ENCODE measurements at regions not wholly inside any gene's neighbourhood (a gene's known extent, or its start where the extent isn't known, plus 50 kb on each side); places are given as distances from the start of the nearest gene placed in this dataset.
"Not testable (repeated sequence)": the region's sequence is repeated elsewhere in the genome, so short reads cannot be mapped to it uniquely, and the experiment has no call there.

DNA sequence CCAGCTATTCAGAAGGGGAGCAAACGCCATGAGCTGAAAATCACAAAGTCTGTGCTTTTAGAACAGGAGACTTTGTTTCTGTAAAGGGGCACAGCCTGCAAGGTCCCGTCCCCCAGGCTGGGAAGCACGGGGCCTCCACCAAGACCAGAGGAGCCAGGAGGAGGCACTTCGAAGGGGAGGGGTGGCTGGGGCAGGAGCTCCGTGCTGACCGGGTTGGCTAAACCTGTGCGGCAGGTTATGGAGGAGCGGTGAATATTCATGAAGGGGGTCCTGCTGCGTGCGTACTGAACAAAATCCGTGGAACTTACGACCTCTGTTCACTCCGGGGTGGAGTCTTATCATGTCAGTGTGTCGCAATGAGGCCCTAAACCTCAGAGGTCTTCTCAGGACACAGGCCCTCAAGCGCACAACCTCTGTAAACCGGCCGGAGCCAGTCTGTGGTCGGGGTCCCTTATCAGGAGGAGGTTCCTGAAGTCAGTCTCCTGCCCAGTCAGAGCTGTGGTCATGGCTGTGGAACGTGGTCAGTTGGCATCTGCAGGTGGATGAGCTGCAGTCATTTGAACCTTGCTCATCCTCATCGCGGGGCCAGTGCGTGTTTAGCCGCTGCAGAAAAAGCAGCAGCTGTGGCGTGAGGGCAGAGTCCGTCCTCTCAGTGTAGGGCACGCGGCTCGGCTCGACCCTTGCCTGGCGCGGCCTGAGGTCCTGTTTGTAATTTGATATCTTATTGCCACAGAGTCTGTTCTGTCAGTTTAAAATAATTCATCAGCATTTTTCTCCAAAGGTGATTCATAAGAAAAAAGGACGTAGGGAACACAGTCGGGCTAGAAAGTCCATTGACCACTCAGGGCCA is 5507.7 kb upstream of the TPTE start:
- DNase-seq (ENCODE audit: low spot score): not testable (repeated sequence)

DNA sequence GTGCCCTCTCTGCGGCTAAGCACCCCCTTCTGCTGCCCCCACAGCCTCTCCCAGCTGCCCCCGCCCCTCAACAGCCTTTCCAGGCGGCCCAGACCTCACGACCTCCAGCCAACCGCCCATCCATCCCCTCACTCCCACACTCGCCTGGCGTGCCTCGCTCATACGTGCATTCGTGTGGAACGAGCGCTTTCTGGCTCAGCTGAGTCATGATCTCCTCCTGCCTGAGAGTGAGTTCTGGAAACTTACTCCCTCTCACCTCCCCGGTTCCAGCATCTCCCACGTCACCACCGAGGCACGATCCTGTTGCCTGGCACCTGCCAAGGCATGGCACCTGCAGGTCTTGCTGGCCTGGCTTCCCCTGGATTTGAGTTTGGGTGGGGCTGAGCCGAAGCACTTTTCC is 5506.2 kb upstream of the TPTE start:
- DNase-seq (ENCODE audit: low spot score): not testable (repeated sequence)

DNA sequence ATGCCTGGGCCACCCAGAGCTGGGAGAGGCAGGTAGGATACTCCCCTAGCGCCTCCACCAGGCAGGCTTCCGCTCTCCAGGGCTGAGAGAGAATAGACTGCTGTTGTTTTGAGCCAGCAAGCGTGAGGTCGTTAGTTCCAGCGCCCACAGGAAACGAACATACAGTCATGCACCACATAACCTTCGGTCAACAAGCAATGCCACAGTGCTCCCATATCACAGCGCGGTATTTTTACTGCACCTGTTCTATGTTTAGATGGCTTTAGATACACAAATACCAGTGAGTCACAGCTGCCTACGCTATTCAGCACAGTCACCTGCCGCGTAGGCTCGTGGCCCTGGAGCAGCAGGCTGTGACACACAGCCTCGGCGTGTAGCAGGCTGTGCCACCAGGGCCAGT is 5502.3 kb upstream of the TPTE start:
- DNase-seq (ENCODE audit: low spot score): not testable (repeated sequence)

DNA sequence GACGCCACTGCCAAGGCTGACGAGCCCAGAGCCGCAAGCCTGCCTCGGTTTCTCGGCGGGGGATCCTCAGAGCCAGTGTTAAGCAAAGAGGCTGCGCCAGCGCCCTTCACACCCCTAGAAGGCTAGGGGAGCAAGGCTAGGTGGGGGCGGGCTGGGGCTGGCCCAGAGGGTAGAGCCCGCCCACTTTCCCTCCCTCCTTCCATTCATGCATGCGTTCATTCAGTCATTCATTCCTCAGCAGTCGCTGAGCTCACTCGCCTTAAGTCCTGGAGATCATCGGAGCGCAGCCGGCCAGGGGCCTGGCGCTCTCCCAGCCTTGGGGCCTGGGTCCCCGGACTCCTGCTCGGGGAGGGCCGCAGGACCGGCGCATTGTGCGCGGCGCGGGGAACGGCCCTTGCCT is 5499.6 kb upstream of the TPTE start:
- DNase-seq (ENCODE audit: low spot score): not testable (repeated sequence)

DNA sequence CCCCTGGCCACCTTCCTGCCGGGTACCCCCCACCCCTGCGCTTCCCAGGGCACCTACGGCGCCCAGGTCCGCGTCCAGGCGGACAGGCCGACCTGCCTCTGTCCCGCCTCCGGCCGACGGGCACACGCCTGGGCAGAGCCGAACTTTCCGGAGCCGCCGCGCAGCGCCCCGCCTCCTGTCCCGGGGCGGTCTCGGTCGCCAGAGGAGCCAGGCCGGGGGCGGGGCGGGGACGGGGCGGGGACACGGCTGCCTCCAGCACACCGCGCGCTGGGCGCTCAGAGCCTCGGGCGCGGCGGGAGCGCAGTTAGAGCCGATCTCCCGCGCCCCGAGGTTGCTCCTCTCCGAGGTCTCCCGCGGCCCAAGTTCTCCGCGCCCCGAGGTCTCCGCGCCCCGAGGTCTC is 5499.1 kb upstream of the TPTE start:
- DNase-seq (ENCODE audit: low spot score): not testable (repeated sequence)

DNA sequence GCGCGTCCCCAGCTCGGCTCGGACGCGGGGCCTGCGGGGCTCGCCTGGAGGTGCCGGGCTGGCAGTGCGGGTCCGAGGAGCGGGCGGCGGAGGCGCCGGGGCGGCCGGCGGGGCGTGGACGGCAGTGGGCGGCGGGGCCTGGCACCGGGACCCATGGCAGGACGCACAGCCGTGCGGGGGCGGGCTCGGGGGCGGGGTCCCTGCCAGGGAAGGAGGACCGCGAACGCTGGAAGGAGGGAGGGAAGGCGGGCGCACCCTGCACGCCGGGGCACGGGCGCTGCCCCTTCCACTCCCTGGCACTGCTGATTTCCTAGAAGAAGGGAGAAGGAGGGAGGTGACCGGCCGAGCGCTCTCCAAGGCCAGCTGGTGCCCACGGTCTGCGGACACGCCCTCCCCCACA is 5498.6 kb upstream of the TPTE start:
- not testable (repeated sequence) for DNase-seq (ENCODE audit: low spot score)

DNA sequence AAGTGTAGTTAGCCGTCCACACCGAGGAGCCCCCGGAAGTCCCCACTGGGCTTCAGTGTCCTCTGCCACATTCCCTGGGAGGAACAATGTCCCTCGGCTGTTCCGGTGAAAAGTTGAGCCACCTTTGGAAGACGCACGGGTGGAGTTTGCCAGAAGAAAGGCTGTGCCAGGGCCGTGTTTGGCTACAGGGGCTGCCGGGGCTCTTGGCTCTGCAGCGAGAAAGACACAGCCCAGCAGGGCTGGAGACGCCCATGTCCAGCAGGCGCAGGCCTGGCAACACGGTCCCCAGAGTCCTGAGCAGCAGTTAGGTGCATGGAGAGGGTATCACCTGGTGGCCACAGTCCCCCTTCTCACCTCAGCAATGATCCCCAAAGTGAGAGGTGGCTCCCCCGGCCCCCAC is 5486.2 kb upstream of the TPTE start:
- not testable (repeated sequence) for DNase-seq (ENCODE audit: low spot score)

DNA sequence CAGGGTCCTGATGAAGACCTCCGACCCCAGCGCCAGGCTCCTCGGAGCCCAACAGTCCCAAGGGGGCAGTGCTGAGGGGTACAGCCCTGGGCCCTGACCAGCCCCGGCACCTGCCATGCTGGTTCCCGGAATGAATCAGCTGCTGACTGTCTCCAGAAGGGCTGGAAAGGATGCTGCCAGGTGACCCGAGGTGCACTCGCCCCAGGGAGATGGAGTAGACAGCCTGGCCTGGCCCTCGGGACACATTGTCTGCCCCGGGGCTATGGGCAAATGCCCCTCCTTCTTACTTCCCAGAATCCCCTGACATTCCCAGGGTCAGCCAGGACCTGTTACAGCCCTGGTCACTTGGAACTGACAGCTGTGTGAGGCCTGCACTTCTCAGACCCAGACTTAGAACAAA is 5485.8 kb upstream of the TPTE start:
- DNase-seq (ENCODE audit: low spot score): not testable (repeated sequence)

DNA sequence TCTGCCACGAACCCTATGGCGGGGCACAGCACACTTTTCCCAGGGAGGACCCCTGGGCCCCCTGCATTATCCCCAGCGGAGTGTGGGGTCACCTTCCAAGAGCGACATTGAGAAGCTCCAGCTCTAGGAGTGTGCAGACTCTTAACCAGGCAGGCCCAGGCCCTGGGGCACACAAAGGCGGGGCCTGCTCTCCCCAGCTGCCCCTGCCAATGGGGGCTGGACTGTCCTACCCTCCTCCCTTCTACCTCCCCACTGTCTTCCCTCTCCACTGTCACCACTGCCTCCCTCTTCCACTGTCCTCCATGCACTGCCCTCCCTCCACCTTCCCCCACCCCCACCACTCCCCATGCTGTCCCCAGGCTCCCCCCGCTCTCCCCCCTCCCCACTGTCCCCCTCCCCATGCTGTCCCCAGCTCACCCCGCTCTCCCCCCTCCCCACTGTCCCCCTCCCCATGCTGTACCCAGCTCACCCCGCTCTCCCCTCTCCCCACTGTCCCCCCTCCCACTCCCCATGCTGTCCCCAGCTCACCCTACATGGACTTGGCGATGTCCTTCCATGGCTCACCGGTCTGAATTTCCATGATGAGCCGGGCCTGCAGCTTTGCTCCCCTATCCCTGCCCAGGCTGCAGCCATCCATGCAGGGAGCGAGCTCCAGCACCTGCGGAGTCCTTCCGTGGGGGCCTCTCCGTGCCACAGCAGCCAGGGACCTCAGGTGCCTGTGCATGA is 5483.6 kb upstream of the TPTE start:
- not testable (repeated sequence) for DNase-seq (ENCODE audit: low spot score)

DNA sequence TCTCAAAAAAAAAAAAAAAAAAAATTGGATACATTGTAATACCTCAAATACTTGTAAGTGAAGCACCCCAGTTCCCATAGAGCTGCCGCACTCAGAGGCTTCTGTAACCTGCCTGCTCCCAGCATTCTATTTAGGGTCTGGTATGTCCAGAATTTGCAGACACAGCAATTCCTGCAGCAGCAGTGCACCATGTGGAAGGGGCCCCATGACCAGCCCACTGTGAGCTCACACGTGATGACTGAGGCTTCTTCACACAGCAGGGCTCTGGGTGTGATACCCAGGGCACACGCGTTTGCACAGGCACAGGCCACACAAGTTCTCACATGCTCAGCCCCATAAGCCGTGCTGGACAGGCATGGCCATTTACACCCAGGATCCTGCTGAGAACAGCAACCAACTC is 5481.5 kb upstream of the TPTE start:
- DNase-seq (ENCODE audit: low spot score): not testable (repeated sequence)

DNA sequence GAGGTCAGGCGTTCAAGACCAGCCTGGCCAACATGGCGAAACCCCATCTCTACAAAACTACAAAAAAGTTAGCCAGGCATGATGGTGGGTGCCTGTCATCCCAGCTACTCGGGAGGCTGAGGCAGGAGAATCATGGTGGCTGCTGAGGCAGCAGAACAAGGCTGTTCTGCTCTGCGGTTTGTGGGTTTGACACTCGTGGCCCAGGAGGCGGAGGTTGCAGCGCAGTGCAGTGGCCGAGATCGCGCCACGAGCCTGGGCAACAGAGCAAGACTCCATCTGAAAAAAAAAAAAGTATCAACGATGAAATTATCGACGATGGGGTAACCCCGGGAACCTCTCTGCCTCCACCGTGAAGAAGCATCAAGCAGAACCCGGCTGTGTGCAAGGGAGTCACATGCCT is 5478.8 kb upstream of the TPTE start:
- DNase-seq (ENCODE audit: low spot score): not testable (repeated sequence)

DNA sequence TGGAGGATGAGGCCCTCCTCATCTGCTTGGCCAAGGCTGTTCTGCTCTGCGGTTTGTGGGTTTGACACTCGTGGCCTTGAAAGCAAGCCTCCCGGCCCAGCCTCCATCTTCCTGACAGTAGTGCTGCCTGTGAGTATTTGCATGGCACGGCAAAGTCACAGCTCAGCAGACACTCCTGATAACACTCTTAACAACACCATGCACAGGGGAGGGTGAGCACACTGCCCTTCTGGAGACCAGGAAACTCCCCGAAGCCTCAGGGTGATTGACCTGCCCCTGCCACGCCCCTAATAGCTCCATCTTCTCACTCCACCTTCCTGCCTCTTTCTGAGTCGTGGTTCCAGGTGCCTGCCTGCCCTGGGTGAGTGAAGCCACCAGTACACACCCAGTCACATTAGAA is 5476.6 kb upstream of the TPTE start:
- not testable (repeated sequence) for DNase-seq (ENCODE audit: low spot score)

DNA sequence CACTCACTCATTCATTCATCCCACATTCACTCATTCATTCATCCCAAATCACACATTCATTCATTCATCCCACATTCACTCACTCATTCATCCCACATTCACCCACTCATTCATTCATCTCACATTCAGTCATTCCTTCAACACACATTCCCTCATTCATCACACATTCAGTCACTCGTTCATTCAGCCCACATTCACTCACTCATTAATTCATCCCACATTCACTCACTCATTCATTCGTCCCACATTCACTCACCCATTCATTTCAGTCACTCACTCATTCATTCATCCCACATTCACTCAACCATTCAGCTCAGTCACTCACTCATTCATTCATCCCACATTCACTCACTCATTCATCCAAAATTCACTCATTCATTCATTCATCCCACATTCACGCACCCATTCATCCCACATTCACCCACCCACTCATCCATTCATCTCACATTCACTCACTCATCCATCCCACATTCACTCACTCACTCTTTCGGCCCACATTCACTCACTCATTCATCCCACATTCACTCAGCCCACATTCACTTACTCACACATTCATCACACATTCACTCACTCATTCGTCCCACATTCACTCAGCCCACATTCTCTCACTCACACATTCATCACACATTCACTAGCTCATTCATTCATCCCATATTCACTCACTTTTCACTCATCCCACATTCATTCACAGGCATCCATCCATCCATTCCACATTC is 5469.9 kb upstream of the TPTE start:
- DNase-seq (ENCODE audit: low spot score): not testable (repeated sequence)

DNA sequence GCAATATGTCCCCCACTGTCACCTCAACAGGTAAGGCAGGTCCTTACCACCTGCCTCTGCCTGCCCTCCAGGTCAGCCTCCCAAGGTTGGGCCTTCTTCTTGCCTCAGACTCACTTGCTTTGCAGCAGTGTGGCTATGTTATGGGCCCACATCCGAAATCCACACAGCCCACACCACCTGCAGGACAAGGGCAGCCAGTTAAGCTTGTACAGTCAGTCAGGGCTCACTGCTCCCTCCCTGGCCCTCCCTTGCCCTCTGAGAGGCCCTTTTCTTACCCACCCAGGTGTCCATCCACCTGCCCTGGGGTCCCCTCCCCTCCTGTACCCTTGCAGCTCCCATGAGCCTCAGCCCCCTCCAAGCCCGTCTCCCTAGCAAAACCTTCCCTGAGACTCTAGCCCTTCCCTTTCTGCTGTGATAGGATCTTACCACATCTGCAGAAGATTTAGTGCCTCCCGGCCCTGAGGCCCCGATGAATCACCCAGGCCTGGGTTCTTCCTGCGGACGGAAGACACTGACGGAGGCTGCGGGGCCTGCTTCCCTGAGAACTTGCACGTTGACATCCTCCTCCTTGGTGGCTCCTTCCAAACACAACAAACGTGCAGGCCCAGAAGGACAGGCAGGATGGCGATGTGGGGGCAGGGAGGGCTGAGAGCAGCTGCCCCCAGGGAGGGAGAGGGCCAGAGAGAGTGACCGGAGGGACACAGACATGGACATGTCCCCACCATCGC is 5466.2 kb upstream of the TPTE start:
- not testable (repeated sequence) for DNase-seq (ENCODE audit: low spot score)

DNA sequence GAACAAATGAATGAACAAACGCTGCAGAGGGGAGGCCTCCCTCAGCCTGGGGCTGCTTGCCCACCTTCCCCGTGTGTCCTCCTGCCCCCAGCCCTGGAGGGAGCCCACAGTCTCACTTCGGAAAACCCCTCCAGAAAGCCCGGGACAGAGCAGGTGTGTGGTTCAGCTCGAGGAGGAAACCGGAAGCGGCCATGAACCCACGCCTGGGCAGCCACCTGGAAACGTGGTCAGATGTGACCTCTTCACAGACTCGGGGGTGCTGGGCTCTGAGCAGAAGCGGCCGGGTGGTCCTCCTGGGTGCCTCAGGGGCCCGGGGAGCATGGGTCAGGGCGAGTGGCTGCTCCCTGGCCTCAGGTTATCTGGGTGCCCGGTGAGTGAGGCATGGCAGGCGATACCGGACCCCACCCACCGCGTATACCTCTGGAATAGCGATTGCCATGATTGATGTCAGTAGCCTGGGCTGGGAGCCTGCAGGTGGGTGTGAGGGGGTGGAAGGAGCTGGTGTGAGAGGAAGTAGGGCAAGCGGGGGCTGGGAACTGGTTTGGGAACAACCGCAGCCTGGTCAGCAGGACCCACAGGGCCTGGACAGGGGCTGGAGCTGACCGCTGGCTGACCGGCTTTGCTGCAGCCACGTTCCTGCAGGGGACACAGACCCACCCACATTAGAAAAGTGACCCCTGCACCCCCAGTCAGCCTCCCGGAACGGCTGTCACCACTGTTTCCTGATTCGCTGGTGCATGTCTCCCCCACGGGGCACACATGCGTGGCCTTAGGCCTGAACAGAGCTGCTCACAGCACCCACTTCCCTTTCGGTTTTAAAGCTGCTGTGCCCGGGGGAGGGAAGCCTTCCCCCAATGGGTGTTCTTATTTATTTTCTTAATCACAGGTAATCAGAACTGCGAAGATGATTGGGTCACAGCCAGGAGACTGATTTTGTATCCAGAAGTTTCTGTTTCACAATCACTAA is 5465.1 kb upstream of the TPTE start:
- DNase-seq (ENCODE audit: low spot score): not testable (repeated sequence)

DNA sequence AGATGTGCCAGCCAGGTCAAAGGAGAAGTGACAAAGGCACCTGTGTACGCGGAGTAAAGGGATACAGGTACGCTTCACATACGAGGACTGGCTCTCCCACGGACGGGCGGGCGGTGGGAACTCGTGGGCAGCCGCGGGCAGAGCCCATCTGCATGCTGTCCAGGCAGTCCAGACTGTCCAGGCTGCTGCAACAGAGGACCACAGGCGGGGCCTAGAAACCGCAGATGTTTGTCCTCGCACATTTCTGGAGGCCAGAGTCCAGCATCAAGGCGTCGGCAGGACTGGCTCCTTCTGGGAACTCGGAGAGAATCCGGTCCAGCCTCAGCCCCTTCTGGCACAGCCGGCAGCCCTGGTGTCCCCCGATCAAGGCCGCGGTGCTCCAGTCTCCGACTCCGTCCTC is 5464.3 kb upstream of the TPTE start:
- not testable (repeated sequence) for DNase-seq (ENCODE audit: low spot score)

DNA sequence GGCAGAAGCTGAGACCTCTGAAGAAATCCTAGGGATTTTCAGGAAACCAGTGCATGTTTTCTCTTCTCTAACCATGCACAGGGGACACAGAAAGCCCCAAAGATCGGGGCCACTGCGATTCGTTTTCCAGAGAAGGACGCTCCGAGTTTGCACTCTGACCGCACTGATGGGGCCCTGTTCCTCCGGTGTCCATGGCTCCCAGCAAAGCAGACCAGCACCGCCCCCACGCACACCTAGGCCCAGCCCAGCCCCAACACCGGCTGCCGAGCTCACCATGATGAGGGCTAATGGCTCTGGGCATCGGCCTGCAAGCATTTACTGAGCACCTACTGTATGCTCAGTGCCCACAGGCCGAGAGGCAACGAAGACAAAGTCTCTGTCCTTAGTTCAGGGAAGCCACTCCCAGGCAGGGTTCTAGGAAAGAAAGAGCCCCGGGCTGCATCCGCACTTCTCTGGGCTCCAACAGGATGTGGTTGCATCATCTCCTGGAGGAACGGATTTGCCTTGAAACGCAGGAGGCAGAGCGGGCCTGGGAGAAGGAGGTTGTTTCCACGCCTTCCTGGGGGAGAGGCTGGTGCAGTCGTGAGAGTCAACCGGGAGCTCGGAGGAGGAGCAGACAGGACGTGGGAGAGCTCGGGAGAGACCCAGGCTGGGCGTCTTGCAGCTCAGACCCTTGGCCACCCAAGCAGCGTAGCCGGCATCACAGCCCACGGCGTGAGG is 5460.9 kb upstream of the TPTE start:
- DNase-seq (ENCODE audit: low spot score): not testable (repeated sequence)

DNA sequence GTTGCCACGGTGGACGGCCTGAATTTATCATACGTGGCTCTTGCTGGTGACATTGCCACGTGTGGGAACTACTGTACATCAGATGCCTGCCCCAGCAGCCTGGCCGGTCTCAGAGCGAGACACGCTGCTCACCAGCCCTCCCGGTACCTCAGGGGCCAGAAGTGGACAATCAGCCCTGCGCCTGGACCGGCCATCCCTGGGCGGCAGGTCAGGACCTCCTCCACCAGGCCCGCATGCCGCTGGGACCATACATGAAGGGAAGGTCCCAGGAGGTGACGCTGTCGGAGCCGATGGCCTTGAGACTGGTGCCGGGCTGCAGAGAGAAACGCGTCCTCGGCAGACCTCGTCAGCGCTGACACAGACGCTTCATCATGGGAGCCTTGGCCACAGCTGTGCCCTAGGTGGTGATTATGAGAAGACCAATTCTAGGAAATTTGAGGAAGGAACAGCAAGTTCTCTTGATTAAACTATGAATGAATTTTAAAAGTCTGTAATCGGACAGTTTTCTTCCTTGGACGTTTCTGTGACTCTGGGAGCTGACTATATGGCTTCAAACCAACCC is 5456.7 kb upstream of the TPTE start:
- DNase-seq (ENCODE audit: low spot score): not testable (repeated sequence)
